SH-SY5Y (cell line): ENCODE measurements at regions not wholly inside any gene's neighbourhood (a gene's known extent, or its start where the extent isn't known, plus 50 kb on each side); places are given as distances from the start of the nearest gene placed in this dataset.
A peak's percentile ranks its signal among the peaks of the same experiment; 100 is the strongest.

ENCODE experiments used
- GATA2 ChIP-seq: IDR thresholded peaks from 2 replicates; pipeline ENCODE4 v1.6.1; 2011; ENCODE audit warnings: mild to moderate bottlenecking, low read depth, low read length
- GATA3 ChIP-seq: IDR thresholded peaks from 2 replicates; pipeline ENCODE4 v1.6.1; 2011; ENCODE audit warnings: low read depth, mild to moderate bottlenecking, low read length, moderate library complexity

DNA sequence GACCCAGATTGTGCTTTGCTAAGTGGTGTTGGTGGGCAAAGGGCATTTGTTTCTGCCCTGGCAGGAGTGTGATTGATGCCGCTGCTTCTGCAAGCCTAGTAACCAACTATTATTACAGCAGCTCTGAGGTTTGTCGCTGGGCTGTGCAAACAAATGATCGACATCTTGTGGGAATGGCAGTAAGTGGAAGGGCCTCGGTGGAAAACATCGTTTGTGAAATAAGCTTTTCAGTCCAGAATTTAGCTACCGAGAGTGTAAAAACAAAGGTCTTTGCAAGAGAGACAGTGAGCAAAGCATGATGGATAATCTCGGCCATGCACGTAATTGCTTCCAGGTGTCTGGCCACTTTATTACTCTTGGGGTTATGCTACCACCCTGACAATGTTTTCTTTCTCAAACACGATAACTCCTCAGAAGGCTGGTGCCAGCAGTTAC lies 397.7 kb upstream of the PRICKLE1 start:
- TF ChIP-seq GATA2 (peak; percentile 24), GATA3 (no peak)
